AG09309 (cell line): ENCODE measurements at regions not wholly inside any gene's neighbourhood (a gene's known extent, or its start where the extent isn't known, plus 50 kb on each side); places are given as distances from the start of the nearest gene placed in this dataset.

Source experiments
- DNase-seq: peaks from one replicate; pipeline ENCODE4 v3.0.0-alpha.2; 2010; ENCODE audit warnings: low read depth
- H3K4me3 ChIP-seq: 2 replicates; pipeline ENCODE4 v1.5.1; 2011; ENCODE audit warnings: mild to moderate bottlenecking, low read depth, low read length, moderate library complexity; ENCODE audit not compliant: control insufficient read depth
- CTCF ChIP-seq: IDR thresholded peaks from 2 replicates; pipeline ENCODE4 v1.5.1; 2011; ENCODE audit warnings: mild to moderate bottlenecking, low read depth, low read length, inconsistent platforms; ENCODE audit not compliant: insufficient read depth, control insufficient read depth; ENCODE audit errors: missing control alignments

DNA sequence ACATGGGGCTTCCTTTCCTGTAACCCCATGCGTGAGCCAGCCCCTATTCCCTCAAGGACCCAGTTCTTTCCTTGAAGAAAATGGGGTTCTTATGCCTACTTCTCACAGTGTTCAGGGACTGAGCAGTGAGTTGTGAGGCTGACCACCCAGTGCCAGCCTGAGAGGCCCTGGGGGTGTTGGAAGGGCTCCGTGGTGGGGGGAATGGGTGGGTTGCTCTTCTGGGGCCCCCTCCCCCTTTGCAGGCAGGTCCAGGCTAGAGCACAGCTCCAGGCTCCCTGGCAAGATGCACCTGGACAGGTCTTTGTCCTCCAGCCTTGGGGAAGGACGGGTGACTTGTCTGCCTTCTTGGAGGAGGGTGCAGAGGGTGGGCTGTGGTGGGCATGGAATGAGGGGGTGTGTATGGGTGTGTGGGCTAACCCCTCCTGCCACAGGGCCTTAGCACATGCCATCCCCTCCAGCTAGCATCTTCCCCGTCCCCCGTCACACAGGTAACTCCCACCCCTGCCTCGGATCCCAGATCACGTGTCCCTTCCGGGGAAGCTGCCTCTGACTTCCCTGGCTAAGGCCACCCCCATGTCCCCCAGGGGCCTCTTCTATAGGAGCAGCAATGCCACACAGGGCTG is 64.6 kb downstream of the MYEOV start:
- H3K4me3 ChIP-seq, result no peak overlapping the region
- DNase-seq, result no peak
- no peak for TF ChIP-seq CTCF

DNA sequence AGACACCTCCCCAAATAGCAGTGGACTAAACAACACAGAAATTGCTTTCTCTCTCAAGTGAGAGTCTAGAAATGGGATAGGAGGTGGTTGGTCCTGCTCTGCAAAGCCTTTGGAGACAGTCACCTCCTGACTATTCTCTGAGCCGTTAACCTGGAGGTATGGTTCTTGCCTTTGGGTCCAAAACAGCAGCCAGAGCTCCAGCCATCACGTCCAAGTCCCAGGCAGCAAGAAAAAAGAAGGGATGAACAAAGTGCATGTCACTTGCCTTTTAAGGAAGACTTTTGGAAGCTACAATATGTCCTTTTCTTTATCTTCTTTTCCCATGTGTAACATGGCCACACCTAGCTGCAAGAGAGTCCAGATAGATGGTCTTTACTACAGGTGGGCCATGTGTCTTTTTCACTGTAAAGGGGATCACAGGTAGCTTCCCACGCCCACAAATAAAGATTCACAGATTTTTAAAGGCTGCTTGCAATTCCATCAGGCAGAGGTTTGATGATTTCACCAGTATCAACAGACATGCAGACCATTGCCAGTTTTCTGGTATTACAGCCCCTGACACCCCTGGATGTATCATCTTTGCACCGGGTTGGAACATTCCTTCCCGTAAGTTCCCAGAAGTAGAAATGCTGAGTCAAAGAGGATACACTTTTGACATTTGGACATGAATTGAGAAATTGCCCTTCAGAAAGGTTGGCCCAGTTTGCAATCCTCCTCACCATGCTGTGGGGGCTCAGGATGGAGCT is 66.0 kb downstream of the MYEOV start:
- no peak for DNase-seq
- no peak for TF ChIP-seq CTCF
- H3K4me3 ChIP-seq, result no peak overlapping the region

- H3K4me3 ChIP-seq, result no peak overlapping the region
- no peak for DNase-seq
- TF ChIP-seq CTCF, result no peak
Measured at GRCh38 chr11:69360606-69361005, 66.7 kb downstream of the MYEOV start.

DNA sequence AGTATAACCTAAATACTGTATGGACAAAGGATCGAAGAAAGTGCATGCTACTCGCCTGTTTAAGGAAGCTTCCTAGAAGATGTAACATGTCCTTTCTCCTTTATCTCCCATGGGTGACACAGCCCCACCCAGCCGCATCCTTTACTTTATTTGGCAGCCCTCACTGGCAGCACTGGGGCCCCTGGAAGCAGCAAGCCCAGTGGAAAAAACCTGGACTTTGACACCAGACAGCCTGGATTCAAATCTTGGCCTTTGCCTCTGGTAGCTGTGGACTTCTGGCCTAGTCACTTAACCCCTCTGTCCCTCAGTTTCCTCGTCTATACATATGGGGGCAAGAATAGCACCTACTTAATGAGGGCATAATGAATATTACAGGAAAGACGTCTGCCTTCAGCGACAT is 67.1 kb downstream of the MYEOV start:
- DNase-seq, result no peak
- TF ChIP-seq CTCF, result no peak
- H3K4me3 ChIP-seq, result no peak overlapping the region

DNA sequence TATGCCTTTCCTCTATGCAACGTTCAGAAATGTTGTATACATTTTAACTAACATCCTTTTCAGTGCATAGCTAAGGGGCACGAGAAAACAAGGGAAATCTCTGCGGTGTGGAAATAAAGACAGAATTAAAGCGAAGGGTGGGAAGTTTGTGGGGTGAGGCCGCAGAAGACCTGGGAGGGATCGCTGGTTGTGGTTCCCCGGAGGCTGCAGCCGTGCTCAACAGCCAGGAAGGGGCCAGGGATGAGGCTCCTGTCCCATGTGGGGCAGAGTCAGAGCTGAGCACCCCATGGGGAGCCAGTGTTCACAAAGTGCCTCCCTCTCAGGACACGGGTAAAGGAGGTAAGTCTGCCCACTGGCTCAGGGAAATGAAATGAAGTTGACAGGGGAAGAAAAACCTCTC is 67.5 kb downstream of the MYEOV start:
- DNase-seq, result no peak
- no peak overlapping the region for H3K4me3 ChIP-seq
- TF ChIP-seq CTCF, result no peak

DNA sequence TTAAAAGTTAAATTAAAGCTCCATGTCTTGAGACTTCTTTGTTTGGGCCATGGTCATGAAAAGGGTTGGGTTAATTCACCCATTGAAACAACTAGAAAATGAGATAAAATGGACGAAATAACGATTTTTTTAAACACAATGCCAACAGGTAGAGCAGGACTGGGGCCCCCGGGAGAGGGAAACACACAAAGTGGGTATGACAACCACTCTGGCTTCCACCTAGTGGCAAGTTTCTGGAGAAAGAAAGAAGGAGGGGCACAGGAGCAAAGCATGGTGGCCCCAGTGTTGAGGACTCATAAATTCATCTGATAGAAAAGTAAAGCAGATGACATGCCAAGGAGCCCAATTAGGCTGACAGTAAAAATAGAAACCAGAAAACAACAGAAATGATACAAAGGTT is 68.4 kb downstream of the MYEOV start:
- no peak for DNase-seq
- TF ChIP-seq CTCF, result no peak
- no peak overlapping the region for H3K4me3 ChIP-seq
